Keratinocyte (primary cell): ENCODE measurements at regions not wholly inside any gene's neighbourhood (a gene's known extent, or its start where the extent isn't known, plus 50 kb on each side); places are given as distances from the start of the nearest gene placed in this dataset.

Experiments
- EZH2 ChIP-seq: IDR thresholded peaks from one replicate; pipeline ENCODE4 v1.6.1; 2012; ENCODE audit warnings: inconsistent platforms, mild to moderate bottlenecking, low read length, moderate library complexity
- TF ChIP-seq, protein P1 (sequence below), 3 experiments: IDR thresholded peaks in 1 of 3; conservative IDR thresholded peaks in 1 of 3; optimal IDR thresholded peaks in 1 of 3; 2 replicates in 2 of 3; 3 replicates in 1 of 3; pipeline versions ENCODE3 to v1.5.1; 2011; ENCODE audit warnings: low read length in 3 of 3, mild to moderate bottlenecking in 3 of 3, moderate library complexity in 2 of 3, control low read depth in 1 of 3, inconsistent platforms in 1 of 3; ENCODE audit not compliant: insufficient read depth in 2 of 3; ENCODE audit errors: extremely low read depth in 1 of 3

- TF ChIP-seq, protein P1, sequence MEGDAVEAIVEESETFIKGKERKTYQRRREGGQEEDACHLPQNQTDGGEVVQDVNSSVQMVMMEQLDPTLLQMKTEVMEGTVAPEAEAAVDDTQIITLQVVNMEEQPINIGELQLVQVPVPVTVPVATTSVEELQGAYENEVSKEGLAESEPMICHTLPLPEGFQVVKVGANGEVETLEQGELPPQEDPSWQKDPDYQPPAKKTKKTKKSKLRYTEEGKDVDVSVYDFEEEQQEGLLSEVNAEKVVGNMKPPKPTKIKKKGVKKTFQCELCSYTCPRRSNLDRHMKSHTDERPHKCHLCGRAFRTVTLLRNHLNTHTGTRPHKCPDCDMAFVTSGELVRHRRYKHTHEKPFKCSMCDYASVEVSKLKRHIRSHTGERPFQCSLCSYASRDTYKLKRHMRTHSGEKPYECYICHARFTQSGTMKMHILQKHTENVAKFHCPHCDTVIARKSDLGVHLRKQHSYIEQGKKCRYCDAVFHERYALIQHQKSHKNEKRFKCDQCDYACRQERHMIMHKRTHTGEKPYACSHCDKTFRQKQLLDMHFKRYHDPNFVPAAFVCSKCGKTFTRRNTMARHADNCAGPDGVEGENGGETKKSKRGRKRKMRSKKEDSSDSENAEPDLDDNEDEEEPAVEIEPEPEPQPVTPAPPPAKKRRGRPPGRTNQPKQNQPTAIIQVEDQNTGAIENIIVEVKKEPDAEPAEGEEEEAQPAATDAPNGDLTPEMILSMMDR (optimal IDR thresholded peaks at IDR 0.05 in 1 of 3, IDR thresholded peaks at IDR 0.05 in 1 of 3, conservative IDR thresholded peaks at IDR 0.05 in 1 of 3; ENCODE audit: extremely low read depth in 1 of 3, insufficient read depth in 2 of 3, low read length in 3 of 3), result no peak
- no peak for TF ChIP-seq EZH2
Observed at GRCh38 chr1:68970571-68970970, 473.7 kb upstream of the DEPDC1 start.
